NB4 (cell line): ENCODE measurements at regions not wholly inside any gene's neighbourhood (a gene's known extent, or its start where the extent isn't known, plus 50 kb on each side); places are given as distances from the start of the nearest gene placed in this dataset.

ENCODE experiments used
- CTCF ChIP-seq: IDR thresholded peaks from one replicate; pipeline ENCODE4 v1.5.1; 2012; ENCODE audit warnings: low read depth, low read length
- MAX ChIP-seq: IDR thresholded peaks from 2 replicates; pipeline ENCODE4 v1.6.1; 2011; ENCODE audit warnings: low read depth, low read length
- MYC ChIP-seq: IDR thresholded peaks from 2 replicates; pipeline ENCODE4 v1.6.1; 2011; ENCODE audit warnings: low read depth, low read length
- POLR2A ChIP-seq: IDR thresholded peaks from 2 replicates; pipeline ENCODE4 v1.6.1; 2011; ENCODE audit warnings: mild to moderate bottlenecking; ENCODE audit not compliant: insufficient read length; ENCODE audit errors: extremely low read depth

GRCh38 chr2:106581755-106582147 is 94.6 kb downstream of the CD8B2 start:
- TF ChIP-seq CTCF (no peak), POLR2A (no peak), MAX (no peak), MYC (no peak)
